Right atrium auricular region (tissue), 2 donors: ENCODE measurements at regions not wholly inside any gene's neighbourhood (a gene's known extent, or its start where the extent isn't known, plus 50 kb on each side); places are given as distances from the start of the nearest gene placed in this dataset.

Experiments
- DNase-seq: peaks from one replicate; pipeline ENCODE4 v3.0.0-alpha.2; 2019; ENCODE audit warnings: low spot score
- H3K27ac ChIP-seq, 2 donors: fragments of 200-600 bp; sonication (generic); 1 replicate in 1 of 2; 2 replicates in 1 of 2; pipeline ENCODE4 v1.5.1; 2016 to 2019
- H3K27me3 ChIP-seq, 2 donors: fragments of 200-600 bp; sonication (generic); one replicate each; pipeline versions ENCODE4 v1.5.1 to v1.6.0; 2017 to 2019
- H3K36me3 ChIP-seq: fragments of 200-600 bp; sonication (generic); one replicate; pipeline ENCODE4 v1.5.1; 2016
- H3K4me1 ChIP-seq, 2 donors: fragments of 200-600 bp; sonication (generic); one replicate each; pipeline versions ENCODE4 v1.5.1 to v1.6.0; 2017 to 2019
- H3K4me3 ChIP-seq, 2 donors: fragments of 200-600 bp; sonication (generic); 1 replicate in 1 of 2; 2 replicates in 1 of 2; pipeline ENCODE4 v1.5.1; 2017 to 2019; ENCODE audit warnings: mild to moderate bottlenecking in 1 of 2, moderate library complexity in 1 of 2
- H3K9me3 ChIP-seq, 2 donors: fragments of 200-600 bp; sonication (generic); one replicate each; pipeline ENCODE4 v1.5.1; 2019
- TF ChIP-seq, protein P1 (sequence below), 2 donors: fragments of 200-600 bp; sonication (generic); IDR thresholded peaks; one replicate each; pipeline ENCODE4 v1.5.1; 2019; ENCODE audit warnings: antibody characterized with exemption in 2 of 2

DNA sequence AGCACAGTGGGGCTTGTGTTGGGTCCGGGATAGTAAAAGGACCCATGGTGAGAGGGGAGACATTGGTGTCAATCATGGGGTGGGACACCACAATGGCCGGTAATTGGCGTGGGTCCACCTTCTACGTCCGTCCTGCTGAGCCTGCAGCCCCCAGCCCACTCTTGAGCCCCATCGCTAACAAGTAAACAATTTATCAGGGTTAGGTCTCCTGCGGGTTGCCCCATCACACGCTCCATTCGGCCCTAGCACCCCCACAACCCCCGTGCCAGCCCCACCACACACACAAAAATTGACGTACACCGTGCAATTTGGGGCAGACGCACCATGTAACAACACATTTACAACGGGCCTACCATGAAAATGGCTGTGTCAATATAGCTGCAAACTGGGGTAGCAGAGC is 86.5 kb upstream of the HTATIP2 start:
- Histone ChIP-seq H3K27me3 (no peaks in the 10 kb centered on the region), H3K27ac (no peak overlapping the region), H3K4me3 (no peak overlapping the region), H3K9me3 (no peaks in the 10 kb centered on the region), H3K4me1 (no peaks in the 10 kb centered on the region), H3K36me3 (no peaks in the 10 kb centered on the region)
- TF ChIP-seq, protein P1, sequence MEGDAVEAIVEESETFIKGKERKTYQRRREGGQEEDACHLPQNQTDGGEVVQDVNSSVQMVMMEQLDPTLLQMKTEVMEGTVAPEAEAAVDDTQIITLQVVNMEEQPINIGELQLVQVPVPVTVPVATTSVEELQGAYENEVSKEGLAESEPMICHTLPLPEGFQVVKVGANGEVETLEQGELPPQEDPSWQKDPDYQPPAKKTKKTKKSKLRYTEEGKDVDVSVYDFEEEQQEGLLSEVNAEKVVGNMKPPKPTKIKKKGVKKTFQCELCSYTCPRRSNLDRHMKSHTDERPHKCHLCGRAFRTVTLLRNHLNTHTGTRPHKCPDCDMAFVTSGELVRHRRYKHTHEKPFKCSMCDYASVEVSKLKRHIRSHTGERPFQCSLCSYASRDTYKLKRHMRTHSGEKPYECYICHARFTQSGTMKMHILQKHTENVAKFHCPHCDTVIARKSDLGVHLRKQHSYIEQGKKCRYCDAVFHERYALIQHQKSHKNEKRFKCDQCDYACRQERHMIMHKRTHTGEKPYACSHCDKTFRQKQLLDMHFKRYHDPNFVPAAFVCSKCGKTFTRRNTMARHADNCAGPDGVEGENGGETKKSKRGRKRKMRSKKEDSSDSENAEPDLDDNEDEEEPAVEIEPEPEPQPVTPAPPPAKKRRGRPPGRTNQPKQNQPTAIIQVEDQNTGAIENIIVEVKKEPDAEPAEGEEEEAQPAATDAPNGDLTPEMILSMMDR (IDR thresholded peaks at IDR 0.05) = no peak
- DNase-seq = no peak

DNA sequence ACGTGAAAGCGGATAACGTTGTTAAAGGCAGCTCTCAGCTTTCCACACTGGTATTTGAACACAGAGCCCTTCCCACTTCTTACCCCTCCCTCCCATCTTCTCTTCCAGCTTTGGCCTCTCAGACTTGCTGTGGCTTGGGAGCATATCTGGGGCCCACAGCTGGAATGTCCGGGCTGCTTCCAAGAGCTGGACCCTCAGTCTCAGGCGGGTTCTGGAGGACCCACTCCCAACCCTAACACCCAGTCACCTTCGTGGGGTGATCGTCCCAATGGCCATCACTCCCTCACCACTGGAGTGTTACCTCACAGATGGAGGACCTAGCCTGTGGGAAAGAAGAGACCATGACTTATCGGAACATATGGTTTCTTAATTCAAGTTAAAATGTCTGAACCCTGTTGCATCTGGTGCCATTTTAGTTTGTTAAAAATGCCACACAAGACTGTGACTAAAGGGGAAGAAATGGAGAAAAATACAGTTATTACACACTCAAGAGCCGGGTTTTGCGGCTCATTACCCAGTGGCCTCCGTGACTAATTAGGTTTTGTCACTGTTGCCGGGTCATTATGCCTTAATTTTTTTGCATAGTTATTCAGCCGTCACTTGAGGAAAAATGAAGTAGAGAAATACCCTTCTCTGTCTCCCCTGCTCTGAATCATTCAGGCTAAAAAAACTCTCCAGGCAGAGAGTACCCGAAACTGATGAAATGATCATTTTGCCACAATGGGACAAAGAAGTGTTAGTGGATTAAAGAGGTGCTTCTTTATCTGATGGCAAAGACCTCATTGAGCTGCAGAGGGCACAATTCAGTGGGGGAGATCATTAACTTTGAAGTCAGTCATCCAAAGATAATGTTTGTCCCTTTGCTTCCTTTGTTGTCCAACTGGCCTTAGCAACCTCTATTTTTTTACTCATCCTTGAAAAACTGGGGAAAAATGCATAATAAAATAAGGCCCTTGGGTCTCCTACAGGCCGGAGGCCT is 87.2 kb upstream of the HTATIP2 start:
- H3K27me3 ChIP-seq = no peaks in the 10 kb centered on the region
- no peak overlapping the region for H3K27ac ChIP-seq
- H3K4me1 ChIP-seq = no peaks in the 10 kb centered on the region
- H3K4me3 ChIP-seq = no peak overlapping the region
- DNase-seq = no peak
- H3K9me3 ChIP-seq = no peaks in the 10 kb centered on the region
- no peaks in the 10 kb centered on the region for H3K36me3 ChIP-seq
- TF ChIP-seq, protein P1 (IDR thresholded peaks at IDR 0.05) = no peak

DNA sequence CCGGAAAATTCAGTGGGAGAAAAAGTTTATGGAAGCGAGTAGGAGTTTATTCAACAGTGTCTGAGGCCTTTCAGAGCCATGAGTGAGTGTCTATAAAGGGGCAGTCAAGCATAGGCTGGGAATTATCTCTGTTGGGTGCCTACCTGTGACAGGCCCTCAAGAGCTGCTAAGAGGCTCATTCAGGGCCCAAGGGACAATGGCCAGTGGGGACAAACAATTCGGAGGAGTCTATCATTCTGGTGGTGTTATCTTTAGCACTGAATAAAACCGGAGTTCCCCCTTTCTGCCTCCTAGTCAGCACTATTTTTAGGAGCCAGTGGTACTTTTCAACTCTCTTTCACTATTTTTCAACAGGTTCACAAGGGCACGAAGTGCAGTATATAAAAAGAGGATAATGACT is 89.5 kb upstream of the HTATIP2 start:
- TF ChIP-seq, protein P1 (IDR thresholded peaks at IDR 0.05) = no peak
- H3K9me3 ChIP-seq = no peaks in the 10 kb centered on the region
- no peak overlapping the region for H3K4me3 ChIP-seq
- no peaks in the 10 kb centered on the region for H3K27me3 ChIP-seq
- no peak overlapping the region for H3K27ac ChIP-seq
- no peaks in the 10 kb centered on the region for H3K36me3 ChIP-seq
- no peak for DNase-seq
- H3K4me1 ChIP-seq = no peaks in the 10 kb centered on the region

DNA sequence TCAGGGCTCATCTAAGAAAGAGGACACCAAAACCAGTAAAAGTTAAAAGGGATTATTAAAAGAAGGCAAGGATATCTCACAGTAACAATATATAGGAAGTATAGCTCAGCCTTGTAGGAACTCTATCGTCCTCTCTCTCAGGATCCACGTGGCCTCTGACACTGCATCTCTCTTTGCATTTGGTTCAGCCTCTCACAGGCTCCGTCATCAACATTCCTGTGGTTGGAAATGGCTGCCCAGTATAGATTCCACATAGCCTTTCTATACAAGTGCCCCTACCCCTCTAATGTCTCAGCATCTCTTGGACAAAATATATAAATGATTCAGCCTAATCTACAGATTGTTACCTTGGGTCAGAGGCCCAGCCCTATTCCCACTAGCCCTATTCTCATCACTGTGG is 101.3 kb upstream of the DBX1 start:
- Histone ChIP-seq H3K27me3 (peaks cover 0 to 6% of the 10 kb centered on the region in 2 donors), H3K9me3 (no peaks in the 10 kb centered on the region), H3K27ac (no peak overlapping the region), H3K36me3 (no peaks in the 10 kb centered on the region), H3K4me1 (no peaks in the 10 kb centered on the region), H3K4me3 (no peak overlapping the region)
- no peak for DNase-seq
- TF ChIP-seq, protein P1 (IDR thresholded peaks at IDR 0.05) = no peak

DNA sequence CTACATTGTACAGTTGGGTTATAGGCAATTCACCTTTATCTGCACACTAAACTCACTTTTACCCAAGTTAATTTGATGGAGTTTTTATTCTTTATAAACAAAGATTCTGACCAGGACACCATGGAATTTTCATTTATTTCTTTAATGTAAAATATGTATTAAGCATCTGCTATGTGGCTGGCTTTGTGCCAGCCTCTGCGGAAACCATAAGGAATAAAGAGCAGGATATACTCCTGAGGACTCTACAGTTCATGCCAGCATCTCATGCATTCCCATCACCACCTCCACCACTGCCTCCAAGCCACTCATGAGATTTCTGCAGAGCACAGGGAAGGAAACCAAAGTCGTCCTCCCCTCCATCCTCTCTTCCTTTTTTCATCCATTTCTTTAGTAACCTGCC is 100.0 kb upstream of the DBX1 start:
- DNase-seq = no peak
- TF ChIP-seq, protein P1 (IDR thresholded peaks at IDR 0.05) = no peak
- Histone ChIP-seq H3K4me3 (no peak overlapping the region), H3K27ac (no peak overlapping the region), H3K9me3 (no peaks in the 10 kb centered on the region), H3K27me3 (peaks cover 0 to 6% of the 10 kb centered on the region in 2 donors), H3K36me3 (no peaks in the 10 kb centered on the region), H3K4me1 (no peaks in the 10 kb centered on the region)
